ENCODE measurements at regions not wholly inside any gene's neighbourhood (a gene's known extent, or its start where the extent isn't known, plus 50 kb on each side); places are given as distances from the start of the nearest gene placed in this dataset.

- ATAC-seq (replicated peaks in 1 of 2) (no peak), DNase-seq (no peak)
- no peak overlapping the region for H3K27ac Mint-ChIP-seq
- H3K4me3 Mint-ChIP-seq: no peak overlapping the region
- H3K27me3 Mint-ChIP-seq (ENCODE audit: low read depth): peaks cover 13% of the 10 kb centered on the region
- H3K36me3 Mint-ChIP-seq (ENCODE audit: insufficient read depth in 2 of 2): no peaks in the 10 kb centered on the region
- H3K4me1 Mint-ChIP-seq (ENCODE audit: low read depth): no peaks in the 10 kb centered on the region
- no peaks in the 10 kb centered on the region for H3K9me3 Mint-ChIP-seq
Measured at GRCh38 chr20:57893366-57893999, 183.7 kb upstream of the PMEPA1 start.

- DNase-seq (no peak), ATAC-seq (replicated peaks in 1 of 2) (no peak)
- H3K9me3 Mint-ChIP-seq: no peaks in the 10 kb centered on the region
- no peaks in the 10 kb centered on the region for H3K36me3 Mint-ChIP-seq (ENCODE audit: insufficient read depth in 2 of 2)
- no peak overlapping the region for H3K27ac Mint-ChIP-seq
- no peak overlapping the region for H3K4me3 Mint-ChIP-seq
- H3K4me1 Mint-ChIP-seq (ENCODE audit: low read depth): no peaks in the 10 kb centered on the region
- peaks cover 21% of the 10 kb centered on the region for H3K27me3 Mint-ChIP-seq (ENCODE audit: low read depth)
Measured at GRCh38 chr20:57892471-57892870, 182.7 kb upstream of the PMEPA1 start.

DNA sequence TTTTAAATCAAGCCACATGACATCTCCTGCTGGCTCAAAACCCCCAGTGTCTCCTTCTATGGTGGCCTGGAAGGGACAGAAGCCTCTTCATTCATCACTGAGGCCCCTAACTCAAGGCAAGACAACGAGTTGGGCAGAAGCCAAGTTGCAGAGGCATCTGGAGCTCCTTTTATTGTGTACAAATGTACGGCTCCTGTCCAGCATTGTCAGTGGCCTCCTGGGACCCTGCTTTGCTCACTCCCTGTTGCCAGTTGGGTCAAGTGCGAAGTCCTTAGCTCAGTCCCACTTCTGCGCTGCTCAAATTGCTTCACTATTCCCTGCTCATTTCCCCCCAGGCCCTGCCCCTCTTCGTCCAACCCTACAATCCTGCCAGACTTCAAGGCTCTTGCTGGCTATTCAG lies 181.2 kb upstream of the PMEPA1 start:
- no peak overlapping the region for H3K4me3 Mint-ChIP-seq
- no peak overlapping the region for H3K27ac Mint-ChIP-seq
- ATAC-seq (replicated peaks in 1 of 2): no peak
- H3K4me1 Mint-ChIP-seq (ENCODE audit: low read depth): no peaks in the 10 kb centered on the region
- DNase-seq: no peak
- peaks cover 22% of the 10 kb centered on the region for H3K27me3 Mint-ChIP-seq (ENCODE audit: low read depth)
- H3K9me3 Mint-ChIP-seq: no peaks in the 10 kb centered on the region
- H3K36me3 Mint-ChIP-seq (ENCODE audit: insufficient read depth in 2 of 2): no peaks in the 10 kb centered on the region

DNA sequence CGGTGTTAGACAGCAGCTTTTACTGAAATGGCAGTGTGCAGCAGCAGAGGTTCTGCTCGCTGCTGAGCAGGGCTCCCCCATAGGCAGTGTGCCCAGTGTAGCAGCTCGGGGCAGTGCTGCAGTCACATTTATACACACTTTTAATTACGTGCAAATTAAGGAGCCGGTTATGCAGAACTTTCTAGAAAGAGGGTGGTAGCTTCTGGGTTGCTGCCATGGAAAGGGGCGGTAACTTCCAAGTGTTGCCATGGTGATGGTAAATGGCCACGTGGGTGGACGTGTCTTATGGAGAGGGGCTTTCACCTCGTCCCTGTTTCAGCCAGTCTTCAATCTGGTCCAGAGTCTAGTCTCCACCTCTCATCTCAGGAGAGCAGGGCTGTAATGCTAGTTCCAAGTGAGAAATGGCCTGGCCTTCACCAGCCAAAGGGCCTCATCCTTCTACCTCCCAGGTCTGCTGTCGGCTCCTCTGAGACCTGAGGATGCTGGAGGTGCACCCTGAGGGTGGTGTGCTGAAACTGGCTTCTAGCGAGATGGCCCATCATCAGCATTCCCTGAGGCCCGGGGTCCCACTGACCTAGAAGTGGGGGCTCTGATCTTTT lies 180.5 kb upstream of the PMEPA1 start:
- DNase-seq (no peak), ATAC-seq (replicated peaks in 1 of 2) (no peak)
- H3K4me1 Mint-ChIP-seq (ENCODE audit: low read depth): no peaks in the 10 kb centered on the region
- H3K36me3 Mint-ChIP-seq (ENCODE audit: insufficient read depth in 2 of 2): no peaks in the 10 kb centered on the region
- H3K27me3 Mint-ChIP-seq (ENCODE audit: low read depth): peaks cover 22% of the 10 kb centered on the region
- H3K4me3 Mint-ChIP-seq: no peak overlapping the region
- no peaks in the 10 kb centered on the region for H3K9me3 Mint-ChIP-seq
- no peak overlapping the region for H3K27ac Mint-ChIP-seq

- no peak overlapping the region for H3K4me3 Mint-ChIP-seq
- DNase-seq (no peak), ATAC-seq (replicated peaks in 1 of 2) (no peak)
- H3K4me1 Mint-ChIP-seq (ENCODE audit: low read depth): no peaks in the 10 kb centered on the region
- H3K9me3 Mint-ChIP-seq: no peaks in the 10 kb centered on the region
- H3K27ac Mint-ChIP-seq: no peak overlapping the region
- H3K36me3 Mint-ChIP-seq (ENCODE audit: insufficient read depth in 2 of 2): no peaks in the 10 kb centered on the region
- peaks cover 11% of the 10 kb centered on the region for H3K27me3 Mint-ChIP-seq (ENCODE audit: low read depth)
Measured at GRCh38 chr20:57888591-57888990, 178.8 kb upstream of the PMEPA1 start.

DNA sequence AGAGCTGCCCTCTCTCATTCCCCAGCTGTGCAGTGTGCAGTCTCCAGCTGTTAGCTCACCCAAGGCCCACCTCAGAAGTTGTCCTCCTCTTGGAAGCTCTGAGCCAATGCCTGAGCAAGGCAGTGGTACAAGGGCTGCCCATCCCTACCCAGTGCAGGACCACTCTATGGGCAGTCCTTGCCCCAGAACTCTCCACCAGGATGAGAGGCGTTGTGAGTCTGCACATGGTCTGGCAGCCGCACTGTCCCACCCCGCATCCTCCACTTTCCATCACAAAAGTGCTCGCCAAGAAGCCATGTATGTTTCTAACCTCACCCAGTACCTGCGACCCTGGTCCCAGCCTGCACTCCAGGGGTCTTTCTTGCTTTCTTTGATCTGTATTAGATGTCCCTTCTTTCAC lies 175.1 kb upstream of the PMEPA1 start:
- H3K4me1 Mint-ChIP-seq (ENCODE audit: low read depth): no peaks in the 10 kb centered on the region
- ATAC-seq (replicated peaks in 1 of 2): no peak
- H3K27me3 Mint-ChIP-seq (ENCODE audit: low read depth): peaks cover 9% of the 10 kb centered on the region
- DNase-seq: no peak
- H3K36me3 Mint-ChIP-seq (ENCODE audit: insufficient read depth in 2 of 2): no peaks in the 10 kb centered on the region
- no peak overlapping the region for H3K27ac Mint-ChIP-seq
- no peak overlapping the region for H3K4me3 Mint-ChIP-seq
- no peaks in the 10 kb centered on the region for H3K9me3 Mint-ChIP-seq

DNA sequence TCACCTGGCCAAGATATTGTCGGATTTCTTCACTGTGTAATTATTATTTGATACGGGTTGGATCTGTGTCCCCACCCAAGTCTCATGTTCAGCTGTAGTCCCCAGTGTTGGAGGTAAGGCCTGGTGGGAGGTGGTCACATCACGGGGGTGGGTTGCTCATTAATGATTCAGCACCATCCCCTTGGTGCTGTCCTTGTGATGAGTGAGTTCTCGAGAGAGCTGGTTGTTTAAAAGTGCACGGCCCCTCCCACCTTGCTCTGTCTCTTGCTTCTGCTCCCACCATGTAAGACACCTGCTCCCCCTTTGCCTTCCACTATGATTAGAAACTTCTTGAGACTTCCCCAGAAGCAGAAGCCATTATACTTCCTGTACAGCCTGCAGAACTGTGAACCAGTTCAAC lies 173.9 kb upstream of the PMEPA1 start:
- no peak for DNase-seq
- Mint-ChIP-seq H3K27ac (no peak overlapping the region), H3K4me1 (ENCODE audit: low read depth) (no peaks in the 10 kb centered on the region), H3K36me3 (ENCODE audit: insufficient read depth in 2 of 2) (no peaks in the 10 kb centered on the region), H3K9me3 (no peaks in the 10 kb centered on the region), H3K4me3 (no peak overlapping the region), H3K27me3 (ENCODE audit: low read depth) (peaks cover 19% of the 10 kb centered on the region)
- no peak for ATAC-seq (replicated peaks in 1 of 2)

- DNase-seq (no peak), ATAC-seq (replicated peaks in 1 of 2) (no peak)
- H3K4me3 Mint-ChIP-seq: no peak overlapping the region
- H3K9me3 Mint-ChIP-seq: no peaks in the 10 kb centered on the region
- H3K27ac Mint-ChIP-seq: no peak overlapping the region
- no peaks in the 10 kb centered on the region for H3K4me1 Mint-ChIP-seq (ENCODE audit: low read depth)
- H3K27me3 Mint-ChIP-seq (ENCODE audit: low read depth): peaks cover 18% of the 10 kb centered on the region
- no peaks in the 10 kb centered on the region for H3K36me3 Mint-ChIP-seq (ENCODE audit: insufficient read depth in 2 of 2)
Measured at GRCh38 chr20:57883224-57883623, 173.4 kb upstream of the PMEPA1 start.

- ATAC-seq (replicated peaks in 1 of 2) (no peak), DNase-seq (no peak)
- no peaks in the 10 kb centered on the region for H3K36me3 Mint-ChIP-seq (ENCODE audit: insufficient read depth in 2 of 2)
- peaks cover 12% of the 10 kb centered on the region for H3K27me3 Mint-ChIP-seq (ENCODE audit: low read depth)
- no peak overlapping the region for H3K27ac Mint-ChIP-seq
- H3K4me3 Mint-ChIP-seq: no peak overlapping the region
- H3K9me3 Mint-ChIP-seq: no peaks in the 10 kb centered on the region
- no peaks in the 10 kb centered on the region for H3K4me1 Mint-ChIP-seq (ENCODE audit: low read depth)
Measured at GRCh38 chr20:57882451-57883161, 172.8 kb upstream of the PMEPA1 start.

GRCh38 chr20:57881466-57882385 lies 171.9 kb upstream of the PMEPA1 start:
- no peaks in the 10 kb centered on the region for H3K4me1 Mint-ChIP-seq (ENCODE audit: low read depth)
- no peak overlapping the region for H3K4me3 Mint-ChIP-seq
- no peaks in the 10 kb centered on the region for H3K9me3 Mint-ChIP-seq
- peaks cover 10% of the 10 kb centered on the region for H3K27me3 Mint-ChIP-seq (ENCODE audit: low read depth)
- no peaks in the 10 kb centered on the region for H3K36me3 Mint-ChIP-seq (ENCODE audit: insufficient read depth in 2 of 2)
- ATAC-seq (replicated peaks in 1 of 2): no peak
- no peak overlapping the region for H3K27ac Mint-ChIP-seq
- DNase-seq: no peak

DNA sequence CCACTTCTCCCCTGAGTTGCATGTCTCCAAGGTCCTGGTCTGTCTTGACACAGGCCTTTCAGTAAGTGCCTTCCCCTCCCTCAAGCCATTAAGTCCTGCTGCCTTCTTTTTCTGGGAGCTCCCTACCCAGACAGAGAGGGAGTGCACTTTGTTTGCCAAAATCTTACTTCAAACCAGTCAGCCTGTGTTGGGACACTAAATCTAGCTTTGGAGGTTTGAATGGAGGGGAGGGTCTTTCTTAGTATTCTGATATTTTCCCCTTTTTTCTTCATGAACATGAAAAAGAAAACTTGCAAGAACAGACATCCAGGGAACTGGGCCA lies 170.7 kb upstream of the PMEPA1 start:
- Mint-ChIP-seq H3K27me3 (ENCODE audit: low read depth) (peaks cover 10% of the 10 kb centered on the region), H3K36me3 (ENCODE audit: insufficient read depth in 2 of 2) (no peaks in the 10 kb centered on the region), H3K27ac (no peak overlapping the region), H3K4me3 (no peak overlapping the region), H3K9me3 (no peaks in the 10 kb centered on the region), H3K4me1 (ENCODE audit: low read depth) (no peaks in the 10 kb centered on the region)
- ATAC-seq (replicated peaks in 1 of 2) (no peak), DNase-seq (no peak)

- DNase-seq (no peak), ATAC-seq (replicated peaks in 1 of 2) (no peak)
- H3K4me3 Mint-ChIP-seq: no peak overlapping the region
Measured at GRCh38 chr20:57879779-57880570, 170.2 kb upstream of the PMEPA1 start.

DNA sequence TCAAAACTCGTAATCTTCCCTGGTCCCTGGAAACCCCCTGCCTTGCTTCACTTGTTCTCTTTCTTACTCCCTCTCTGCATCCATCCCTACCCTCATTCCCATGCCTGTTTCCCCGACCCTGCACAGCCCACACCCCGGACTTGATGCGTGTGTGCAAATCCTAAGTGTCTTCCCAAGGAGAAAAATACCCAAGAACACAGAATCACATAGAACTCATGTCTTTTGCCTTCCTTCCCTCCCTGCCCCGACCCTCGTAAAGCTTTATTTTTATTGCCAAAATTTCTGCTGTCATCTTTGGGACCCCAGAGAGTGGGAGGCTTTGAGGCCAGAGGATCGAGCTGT lies 169.6 kb upstream of the PMEPA1 start:
- H3K36me3 Mint-ChIP-seq (ENCODE audit: insufficient read depth in 2 of 2): no peaks in the 10 kb centered on the region
- no peak for DNase-seq
- peaks cover 10% of the 10 kb centered on the region for H3K27me3 Mint-ChIP-seq (ENCODE audit: low read depth)
- H3K27ac Mint-ChIP-seq: no peak overlapping the region
- no peaks in the 10 kb centered on the region for H3K4me1 Mint-ChIP-seq (ENCODE audit: low read depth)
- H3K4me3 Mint-ChIP-seq: no peak overlapping the region
- no peaks in the 10 kb centered on the region for H3K9me3 Mint-ChIP-seq
- no peak for ATAC-seq (replicated peaks in 1 of 2)

More at GRCh38 chr20:57879779-57880570, 170.2 kb upstream of the PMEPA1 start:
- no peaks in the 10 kb centered on the region for H3K36me3 Mint-ChIP-seq (ENCODE audit: insufficient read depth in 2 of 2)
- H3K27ac Mint-ChIP-seq: no peak overlapping the region
- H3K9me3 Mint-ChIP-seq: no peaks in the 10 kb centered on the region
- peaks cover 10% of the 10 kb centered on the region for H3K27me3 Mint-ChIP-seq (ENCODE audit: low read depth)
- H3K4me1 Mint-ChIP-seq (ENCODE audit: low read depth): no peaks in the 10 kb centered on the region

Data from activated T-cell treated with anti-CD3 and anti-CD28 coated beads, Interleukin-2, amount 50 U/mL, for 72 hours (primary cell).